ENCODE measurements at regions not wholly inside any gene's neighbourhood (a gene's known extent, or its start where the extent isn't known, plus 50 kb on each side); places are given as distances from the start of the nearest gene placed in this dataset.

DNA sequence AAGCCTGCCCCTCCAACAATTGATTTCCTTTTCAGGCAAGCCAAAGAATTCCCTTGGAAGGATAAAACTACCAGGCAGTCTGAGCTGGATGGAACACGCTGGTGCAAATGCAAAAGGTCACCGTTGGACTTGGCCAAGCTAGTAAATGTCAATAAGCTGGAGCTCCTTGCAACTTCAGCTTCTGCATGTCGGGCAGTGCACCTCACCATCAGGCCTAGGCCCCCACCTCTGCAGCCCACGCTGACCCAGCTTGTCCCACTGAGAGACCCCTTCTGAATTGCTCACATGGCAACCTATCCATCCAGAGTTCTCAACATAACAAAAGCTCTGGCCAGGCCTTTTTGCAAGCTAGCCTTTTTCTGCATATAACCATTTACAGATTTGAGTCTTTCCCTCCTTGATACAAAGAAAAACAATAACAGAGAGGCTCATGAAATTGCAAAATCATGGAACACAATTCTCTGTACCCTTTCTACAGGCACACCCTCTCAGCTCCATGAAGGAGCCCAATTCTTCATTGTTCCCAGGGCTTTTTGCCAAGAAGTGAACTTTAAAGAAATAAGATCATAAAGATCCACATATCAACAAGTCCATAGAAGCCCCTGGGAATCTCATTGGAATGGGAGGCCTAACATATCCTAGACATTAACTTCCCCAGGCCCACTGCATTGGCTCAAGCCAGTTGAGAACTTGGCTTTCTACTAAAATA is 123.9 kb upstream of the SLIT3 start:
- H3K27ac ChIP-seq, result no peak overlapping the region
- in situ Hi-C loops (cut with HindIII; ENCODE audit: low pct_ligation_motif_present, low sequenced_read_pairs), result no loop called here
- H3K27me3 ChIP-seq (replicated peaks), result no peaks in the 10 kb centered on the region
- no peaks in the 10 kb centered on the region for H3K36me3 ChIP-seq (replicated peaks)
- H3K4me3 ChIP-seq (ENCODE audit: low read depth, low read length), result no peak overlapping the region
- no peak for TF ChIP-seq CTCF (IDR thresholded peaks at IDR 0.05; ENCODE audit: low read depth, low read length, missing control alignments)
- no peak for DNase-seq

DNA sequence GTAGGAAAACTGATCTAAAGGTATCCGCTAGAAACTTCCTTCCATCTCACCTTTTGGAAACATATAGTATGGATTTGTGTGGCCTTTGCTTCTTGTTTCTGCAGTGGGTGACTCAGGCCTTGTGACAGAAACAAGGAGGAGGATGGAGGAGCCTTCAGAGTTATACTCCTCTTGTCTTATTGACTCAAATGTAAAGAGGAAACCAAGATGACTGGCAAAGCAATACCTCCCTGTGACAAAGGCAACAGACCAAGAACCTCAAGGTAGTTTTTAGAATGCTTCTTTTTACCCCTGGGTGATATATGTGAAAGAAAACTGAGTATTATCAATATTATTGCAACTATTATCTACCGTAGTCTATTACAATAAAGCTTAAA is 123.3 kb upstream of the SLIT3 start:
- in situ Hi-C loops (cut with HindIII; ENCODE audit: low pct_ligation_motif_present, low sequenced_read_pairs), result no loop called here
- no peak for DNase-seq
- TF ChIP-seq CTCF (IDR thresholded peaks at IDR 0.05; ENCODE audit: low read depth, low read length, missing control alignments), result no peak
- Histone ChIP-seq H3K4me3 (ENCODE audit: low read depth, low read length) (no peak overlapping the region), H3K36me3 (replicated peaks) (no peaks in the 10 kb centered on the region), H3K27me3 (replicated peaks) (no peaks in the 10 kb centered on the region), H3K27ac (no peak overlapping the region)

DNA sequence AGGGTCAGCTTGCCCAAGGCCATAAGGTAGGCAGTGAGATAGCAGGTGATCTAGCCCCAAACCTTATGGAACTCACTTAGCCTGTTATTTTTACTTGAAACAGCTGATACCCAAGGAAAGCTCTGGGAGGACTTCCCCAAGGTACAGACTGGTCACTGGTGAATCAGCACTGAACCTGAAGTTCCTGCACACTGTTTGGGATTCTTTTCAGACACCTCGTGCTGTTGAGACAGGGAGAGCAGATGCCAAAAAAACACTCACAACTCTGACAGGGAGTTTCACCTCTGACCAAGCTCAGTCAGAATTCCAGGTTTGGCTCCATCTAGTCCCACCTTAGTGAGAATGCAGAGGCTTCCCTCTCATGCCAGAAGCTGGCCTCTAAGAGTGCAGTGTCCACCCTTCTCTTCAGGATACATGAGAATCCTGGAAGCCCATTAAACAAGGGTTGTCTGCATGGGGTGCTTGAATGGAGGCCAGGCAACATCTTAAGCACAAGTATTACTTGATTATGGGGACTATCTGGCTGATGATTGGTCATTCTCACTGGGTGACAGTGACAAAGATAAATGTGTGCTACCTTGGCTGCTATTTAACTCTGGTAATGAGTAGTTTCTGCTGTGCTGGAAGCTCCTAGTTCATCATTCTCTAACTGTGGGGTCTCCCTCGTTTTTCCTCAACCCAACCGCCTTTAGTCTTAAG is 122.8 kb upstream of the SLIT3 start:
- TF ChIP-seq CTCF (IDR thresholded peaks at IDR 0.05; ENCODE audit: low read depth, low read length, missing control alignments), result no peak

DNA sequence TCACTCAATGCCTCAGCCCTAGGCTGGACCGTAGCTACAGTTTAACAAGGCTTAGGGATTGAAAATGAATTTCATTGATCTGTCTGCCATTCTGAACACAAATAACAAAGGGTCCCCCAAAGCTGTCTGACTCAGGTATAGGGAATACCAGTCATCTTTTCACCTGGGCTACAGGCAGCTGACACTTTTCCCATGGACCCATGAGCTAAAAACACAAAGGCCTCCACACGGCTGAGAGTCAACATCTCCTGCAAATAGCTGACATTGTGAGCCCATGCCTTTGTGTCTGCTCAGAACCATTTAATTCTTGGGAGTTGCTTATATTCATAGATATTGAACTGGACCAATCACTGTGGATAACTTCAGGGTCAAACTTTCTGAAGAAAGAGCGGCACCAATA is 121.1 kb upstream of the SLIT3 start:
- TF ChIP-seq CTCF (IDR thresholded peaks at IDR 0.05; ENCODE audit: low read depth, low read length, missing control alignments), result no peak
- no peak overlapping the region for H3K27ac ChIP-seq
- no peak for DNase-seq
- in situ Hi-C loops (cut with HindIII; ENCODE audit: low pct_ligation_motif_present, low sequenced_read_pairs), result no loop called here
- no peak overlapping the region for H3K4me3 ChIP-seq (ENCODE audit: low read depth, low read length)
- H3K36me3 ChIP-seq (replicated peaks), result no peaks in the 10 kb centered on the region
- H3K27me3 ChIP-seq (replicated peaks), result no peaks in the 10 kb centered on the region

More for the DNA sequence above, 122.8 kb upstream of the SLIT3 start:
- no peaks in the 10 kb centered on the region for H3K27me3 ChIP-seq (replicated peaks)
- no peak overlapping the region for H3K4me3 ChIP-seq (ENCODE audit: low read depth, low read length)
- no peak for DNase-seq
- in situ Hi-C loops (cut with HindIII; ENCODE audit: low pct_ligation_motif_present, low sequenced_read_pairs), result no loop called here
- no peak overlapping the region for H3K27ac ChIP-seq
- H3K36me3 ChIP-seq (replicated peaks), result no peaks in the 10 kb centered on the region

DNA sequence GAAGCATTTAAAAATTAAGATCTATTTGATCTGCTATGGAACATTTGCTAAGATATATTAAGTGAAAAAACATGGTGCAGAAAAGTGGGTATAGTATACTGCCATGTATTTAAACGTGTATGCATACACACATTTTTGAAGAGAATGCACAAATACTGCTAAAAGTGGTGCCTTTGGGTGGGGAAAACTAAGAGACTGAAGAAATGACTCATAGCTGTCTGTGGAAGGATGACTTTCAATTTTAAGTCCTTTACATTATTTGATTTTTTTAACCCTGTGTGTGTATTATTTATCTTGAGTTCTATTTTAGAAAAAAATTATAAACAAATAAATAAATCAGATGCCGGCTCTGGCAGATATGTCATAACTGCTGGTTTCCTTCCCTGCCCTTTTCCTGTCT is 120.7 kb upstream of the SLIT3 start:
- no peak for DNase-seq
- no peaks in the 10 kb centered on the region for H3K27me3 ChIP-seq (replicated peaks)
- no peak overlapping the region for H3K4me3 ChIP-seq (ENCODE audit: low read depth, low read length)
- TF ChIP-seq CTCF (IDR thresholded peaks at IDR 0.05; ENCODE audit: low read depth, low read length, missing control alignments), result no peak
- H3K27ac ChIP-seq, result no peak overlapping the region
- in situ Hi-C loops (cut with HindIII; ENCODE audit: low pct_ligation_motif_present, low sequenced_read_pairs), result no loop called here
- H3K36me3 ChIP-seq (replicated peaks), result no peaks in the 10 kb centered on the region

All from brain microvascular endothelial cell (primary cell).